Neural progenitor cell (in vitro differentiated cells): ENCODE measurements at regions not wholly inside any gene's neighbourhood (a gene's known extent, or its start where the extent isn't known, plus 50 kb on each side); places are given as distances from the start of the nearest gene placed in this dataset.

Experiments used
- DNase-seq: peaks from one replicate; pipeline ENCODE4 v3.0.0-alpha.2; 2016; ENCODE audit warnings: low spot score
- H2AFZ ChIP-seq: fragments of 200-600 bp; sonication (generic); replicated peaks from 2 replicates; pipeline ENCODE4 v1.6.1; 2016; ENCODE audit warnings: antibody characterized with exemption
- H3F3A ChIP-seq: fragments of 200-600 bp; sonication (generic); 2 replicates; pipeline ENCODE4 v1.6.1; 2016; ENCODE audit warnings: antibody characterized with exemption, low read depth
- H3K27ac ChIP-seq: fragments of 200-600 bp; sonication (generic); 2 replicates; pipeline ENCODE4 v1.5.1; 2016; ENCODE audit warnings: mild to moderate bottlenecking
- H3K27me3 ChIP-seq: fragments of 200-600 bp; sonication (generic); 2 replicates; pipeline ENCODE4 v1.6.1; 2016; ENCODE audit warnings: mild to moderate bottlenecking, moderate library complexity
- H3K36me3 ChIP-seq: fragments of 200-600 bp; sonication (generic); 2 replicates; pipeline ENCODE4 v1.5.1; 2016
- H3K4me1 ChIP-seq: fragments of 200-600 bp; sonication (generic); 2 replicates; pipeline ENCODE4 v1.6.1; 2016; ENCODE audit warnings: mixed run types
- H3K4me2 ChIP-seq: fragments of 200-600 bp; sonication (generic); 2 replicates; pipeline ENCODE4 v1.6.1; 2016
- H3K4me3 ChIP-seq: fragments of 200-600 bp; sonication (generic); 2 replicates; pipeline ENCODE4 v1.5.1; 2016
- H3K79me2 ChIP-seq: fragments of 200-600 bp; sonication (generic); 2 replicates; pipeline ENCODE4 v1.6.1; 2016; ENCODE audit warnings: low read depth
- H3K9ac ChIP-seq: fragments of 200-600 bp; sonication (generic); 2 replicates; pipeline ENCODE4 v1.6.1; 2016
- H3K9me3 ChIP-seq: fragments of 200-600 bp; sonication (generic); 2 replicates; pipeline ENCODE4 v1.5.1; 2016; ENCODE audit warnings: low read depth
- H4K20me1 ChIP-seq: fragments of 200-600 bp; sonication (generic); 2 replicates; pipeline ENCODE4 v1.6.1; 2016; ENCODE audit warnings: low read depth
- H3K27ac Mint-ChIP-seq: 3 replicates; pipeline ENCODE4 v1.8.0; 2021; ENCODE audit warnings: mixed read lengths
- H3K27me3 Mint-ChIP-seq: 2 replicates; pipeline ENCODE4 v1.8.0; 2022; ENCODE audit warnings: low read depth, mild to moderate bottlenecking, inconsistent platforms, moderate library complexity, mixed read lengths; ENCODE audit not compliant: insufficient read depth
- H3K36me3 Mint-ChIP-seq: 3 replicates; pipeline ENCODE4 v1.8.0; 2021; ENCODE audit warnings: mixed read lengths
- H3K4me1 Mint-ChIP-seq: 3 replicates; pipeline ENCODE4 v1.8.0; 2021; ENCODE audit warnings: mixed read lengths
- H3K4me3 Mint-ChIP-seq: 3 replicates; pipeline ENCODE4 v1.8.0; 2021; ENCODE audit warnings: mild to moderate bottlenecking, moderate library complexity, mixed read lengths
- H3K9me3 Mint-ChIP-seq: 3 replicates; pipeline ENCODE4 v1.8.0; 2020; ENCODE audit warnings: mixed read lengths
- CTCF ChIP-seq: fragments of 200-600 bp; sonication (generic); IDR thresholded peaks from 2 replicates; pipeline ENCODE4 v1.5.1; 2017; ENCODE audit warnings: antibody characterized with exemption, mild to moderate bottlenecking
- EZH2 ChIP-seq: fragments of 200-600 bp; sonication (generic); IDR thresholded peaks from 2 replicates; pipeline ENCODE4 v1.6.1; 2017; ENCODE audit warnings: antibody characterized with exemption, mild to moderate bottlenecking, moderate library complexity
- EZH2phosphoT487 ChIP-seq: fragments of 200-600 bp; sonication (generic); IDR thresholded peaks from 2 replicates; pipeline ENCODE4 v1.6.1; 2017; ENCODE audit warnings: antibody characterized with exemption

- H3K4me1 Mint-ChIP-seq = peaks cover 66% of the 10 kb centered on the region
- H3K27ac Mint-ChIP-seq = peak overlapping the region; percentile 23
- Histone ChIP-seq H3K9ac (no peak overlapping the region), H4K20me1 (no peaks in the 10 kb centered on the region), H2AFZ (no peak overlapping the region), H3K9me3 (no peaks in the 10 kb centered on the region), H3K4me1 (peaks cover 21% of the 10 kb centered on the region), H3K36me3 (no peaks in the 10 kb centered on the region), H3K27ac (no peak overlapping the region), H3K27me3 (no peaks in the 10 kb centered on the region), H3K4me2 (no peak overlapping the region), H3F3A (peaks cover 5% of the 10 kb centered on the region), H3K4me3 (no peak overlapping the region), H3K79me2 (no peaks in the 10 kb centered on the region)
- no peak for DNase-seq
- H3K36me3 Mint-ChIP-seq = no peaks in the 10 kb centered on the region
- no peaks in the 10 kb centered on the region for H3K9me3 Mint-ChIP-seq
- H3K27me3 Mint-ChIP-seq = peaks cover 4% of the 10 kb centered on the region
- TF ChIP-seq CTCF (no peak), EZH2 (no peak), EZH2phosphoT487 (no peak)
- no peak overlapping the region for H3K4me3 Mint-ChIP-seq
Observed at GRCh38 chr14:100438678-100439592, 115.8 kb downstream of the SLC25A47 start.

- no peaks in the 10 kb centered on the region for H3K9me3 ChIP-seq
- no peaks in the 10 kb centered on the region for H3K27me3 ChIP-seq
- H3K4me2 ChIP-seq = no peak overlapping the region
- Mint-ChIP-seq H3K4me1 (peaks cover 57% of the 10 kb centered on the region), H3K36me3 (no peaks in the 10 kb centered on the region), H3K27me3 (peaks cover 4% of the 10 kb centered on the region), H3K27ac (peak overlapping the region; percentile 79), H3K4me3 (peak overlapping the region; percentile 48), H3K9me3 (no peaks in the 10 kb centered on the region)
- no peak overlapping the region for H3K9ac ChIP-seq
- no peak overlapping the region for H3K4me3 ChIP-seq
- H3K4me1 ChIP-seq = peaks cover 14% of the 10 kb centered on the region
- TF ChIP-seq EZH2phosphoT487 (no peak), CTCF (no peak), EZH2 (no peak)
- no peak for DNase-seq
- no peaks in the 10 kb centered on the region for H4K20me1 ChIP-seq
- no peak overlapping the region for H2AFZ ChIP-seq
- H3K27ac ChIP-seq = no peak overlapping the region
- no peaks in the 10 kb centered on the region for H3K36me3 ChIP-seq
- H3F3A ChIP-seq = no peaks in the 10 kb centered on the region
- no peaks in the 10 kb centered on the region for H3K79me2 ChIP-seq
Observed at GRCh38 chr14:100439781-100440180, 116.6 kb downstream of the SLC25A47 start.

- no peaks in the 10 kb centered on the region for H3K36me3 ChIP-seq
- Mint-ChIP-seq H3K4me3 (peak overlapping the region; percentile 48), H3K27me3 (peaks cover 4% of the 10 kb centered on the region), H3K27ac (peak overlapping the region; percentile 79), H3K4me1 (peaks cover 53% of the 10 kb centered on the region), H3K36me3 (no peaks in the 10 kb centered on the region), H3K9me3 (no peaks in the 10 kb centered on the region)
- H3K9ac ChIP-seq = no peak overlapping the region
- no peak overlapping the region for H3K27ac ChIP-seq
- H3K27me3 ChIP-seq = no peaks in the 10 kb centered on the region
- no peaks in the 10 kb centered on the region for H3K9me3 ChIP-seq
- peaks cover 2% of the 10 kb centered on the region for H3F3A ChIP-seq
- H3K4me2 ChIP-seq = no peak overlapping the region
- H3K4me1 ChIP-seq = peaks cover 15% of the 10 kb centered on the region
- DNase-seq = peak; percentile 83
- H2AFZ ChIP-seq = no peak overlapping the region
- H4K20me1 ChIP-seq = no peaks in the 10 kb centered on the region
- TF ChIP-seq EZH2 = no peak
- TF ChIP-seq EZH2phosphoT487 = no peak
- TF ChIP-seq CTCF = peak; percentile 70
- no peak overlapping the region for H3K4me3 ChIP-seq
- H3K79me2 ChIP-seq = no peaks in the 10 kb centered on the region
Observed at GRCh38 chr14:100440207-100440631, 117.1 kb downstream of the SLC25A47 start.
